SIG-M5 treated with dmso at 0.1 percent for 504 hours (cell line): ENCODE measurements at regions not wholly inside any gene's neighbourhood (a gene's known extent, or its start where the extent isn't known, plus 50 kb on each side); places are given as distances from the start of the nearest gene placed in this dataset.
A peak's percentile ranks its signal among the peaks of the same experiment; 100 is the strongest.
"Not testable (repeated sequence)": the region's sequence is repeated elsewhere in the genome, so short reads cannot be mapped to it uniquely, and the experiment has no call there.

Experiments used
- DNase-seq: peaks from one replicate; lab custom pipeline; 2025; ENCODE audit not compliant: unreplicated experiment; lab: John Stamatoyannopoulos, UW

GRCh38 chrX:118254611-118255010 is 91.3 kb upstream of the WDR44 start:
- peak; percentile 48 for DNase-seq

GRCh38 chrX:118255921-118256320 is 90.0 kb upstream of the WDR44 start:
- no peak for DNase-seq

- DNase-seq, result no peak
Observed at GRCh38 chrX:118257781-118258180, 88.1 kb upstream of the WDR44 start.

DNA sequence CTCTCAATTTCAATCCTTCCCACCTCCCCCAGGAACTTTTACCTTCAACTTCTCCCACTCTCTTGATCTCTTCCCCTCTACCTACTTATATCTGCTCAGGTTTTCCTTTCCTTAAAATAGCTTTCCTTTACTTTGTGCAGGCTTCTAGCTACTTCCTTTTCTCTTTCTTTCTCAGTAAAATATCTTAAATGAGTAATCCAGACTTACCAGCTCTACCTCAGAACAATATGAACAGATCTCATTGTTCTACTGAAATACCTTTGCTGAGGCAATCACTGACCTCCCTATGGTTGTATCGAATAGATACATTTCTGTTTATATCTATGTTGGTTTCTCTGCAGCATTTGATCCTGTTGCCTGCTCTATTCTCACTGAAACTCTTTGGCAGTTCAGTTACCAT is 86.7 kb upstream of the WDR44 start:
- DNase-seq, result no peak

DNA sequence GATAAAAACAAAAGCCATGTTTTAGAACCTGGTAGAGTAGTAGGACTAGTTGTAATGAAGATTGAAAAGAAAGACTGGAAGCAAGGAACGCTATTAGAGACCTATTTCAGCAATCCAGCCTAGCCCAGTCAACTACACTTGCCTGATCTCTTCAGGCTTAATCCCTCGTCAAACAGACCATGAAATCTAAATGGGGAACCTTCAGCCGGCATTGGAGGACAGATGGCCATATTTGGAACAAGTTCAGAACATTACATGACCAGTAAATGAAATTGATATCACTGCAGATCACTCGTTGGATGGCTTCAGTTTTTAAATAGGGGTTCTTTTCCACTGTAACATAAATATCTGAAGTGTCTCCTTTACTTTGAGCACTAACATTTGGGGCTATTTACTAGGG is 84.8 kb upstream of the WDR44 start:
- no peak for DNase-seq

- no peak for DNase-seq
Observed at GRCh38 chrX:118271775-118272174, 74.1 kb upstream of the WDR44 start.

DNA sequence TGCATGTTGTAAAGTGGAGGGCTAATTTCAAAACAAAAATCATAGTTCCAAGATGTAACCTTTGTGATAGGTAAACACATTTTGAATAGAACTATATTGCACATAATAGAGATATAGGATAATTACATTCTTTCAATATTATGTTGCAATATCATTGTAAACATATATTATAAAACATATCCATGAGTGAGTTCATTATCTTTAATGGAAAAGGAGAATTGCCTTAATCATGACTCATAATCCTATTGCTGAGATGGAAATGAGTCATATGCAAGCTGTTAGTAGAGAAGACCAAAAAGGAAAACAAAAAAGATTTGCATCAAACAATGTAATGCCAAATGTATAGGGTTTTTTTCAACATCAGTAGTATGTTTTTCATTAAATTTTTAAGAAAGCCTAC is 73.7 kb upstream of the WDR44 start:
- no peak for DNase-seq

DNA sequence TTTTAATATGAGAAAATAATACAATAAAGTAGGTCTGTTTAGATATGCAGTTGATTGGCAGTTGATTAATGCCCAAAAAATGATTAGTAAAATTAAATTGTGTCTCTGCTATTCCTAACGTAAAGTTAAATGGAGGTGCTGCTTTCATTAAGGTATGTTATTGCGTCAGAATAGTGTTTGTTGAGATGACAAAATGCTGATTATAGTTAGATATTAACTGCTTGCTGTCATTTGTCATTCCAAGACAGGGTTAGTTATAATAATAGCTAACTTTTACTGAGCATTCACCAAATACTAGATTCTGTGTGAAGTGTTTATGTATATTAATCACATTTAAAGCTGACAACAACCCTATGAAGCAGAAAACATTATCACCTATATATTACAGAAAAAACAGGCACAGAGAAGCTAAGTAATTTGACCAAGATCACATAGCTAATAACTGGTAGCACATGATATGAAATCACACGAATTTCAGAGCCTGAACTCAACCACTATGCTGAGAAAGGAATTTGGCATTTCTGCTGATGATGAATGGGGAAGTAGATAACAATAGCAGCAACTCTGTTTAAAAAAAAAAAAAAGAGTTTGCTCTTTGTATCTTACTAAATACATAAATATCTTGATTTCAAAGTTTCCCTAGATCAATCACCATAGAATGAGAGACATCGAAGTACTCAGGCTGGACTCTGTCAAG is 59.7 kb upstream of the WDR44 start:
- DNase-seq, result no peak

DNA sequence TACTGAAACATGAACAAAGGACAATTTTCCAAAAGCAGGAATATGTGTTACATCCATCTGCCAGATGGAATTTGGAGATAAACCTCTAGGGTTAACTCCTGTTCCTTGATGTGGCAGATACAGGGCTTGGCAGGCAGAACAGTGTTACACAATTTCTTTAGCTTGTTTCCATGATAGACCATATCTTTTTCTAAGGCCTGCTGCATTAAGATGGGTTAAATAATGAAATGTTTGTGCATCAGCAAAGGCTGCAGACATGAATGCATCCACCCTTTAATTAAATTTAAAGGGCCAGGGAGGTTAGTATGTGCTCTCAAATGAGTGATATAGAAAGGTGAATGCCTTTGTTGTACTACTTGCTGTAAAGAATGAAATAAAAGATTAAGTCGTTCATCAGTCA is 50.1 kb upstream of the WDR44 start:
- not testable (repeated sequence) for DNase-seq
